Mammary epithelial cell (primary cell): ENCODE measurements at regions not wholly inside any gene's neighbourhood (a gene's known extent, or its start where the extent isn't known, plus 50 kb on each side); places are given as distances from the start of the nearest gene placed in this dataset.

ENCODE experiments used
- EZH2 ChIP-seq: IDR thresholded peaks from 2 replicates; pipeline ENCODE4 v1.6.1; 2012; ENCODE audit warnings: low read length, inconsistent platforms, borderline replicate concordance
- TF ChIP-seq, protein P1 (sequence below), 2 donors: IDR thresholded peaks in 1 of 2; conservative IDR thresholded peaks in 1 of 2; 2 replicates each; pipeline ENCODE4 v1.5.1; 2011 to 2012; ENCODE audit warnings: inconsistent platforms in 2 of 2, low read length in 2 of 2, mild to moderate bottlenecking in 2 of 2, control low read depth in 1 of 2, low read depth in 1 of 2; ENCODE audit not compliant: insufficient read depth in 1 of 2; ENCODE audit errors: extremely low read depth in 1 of 2

DNA sequence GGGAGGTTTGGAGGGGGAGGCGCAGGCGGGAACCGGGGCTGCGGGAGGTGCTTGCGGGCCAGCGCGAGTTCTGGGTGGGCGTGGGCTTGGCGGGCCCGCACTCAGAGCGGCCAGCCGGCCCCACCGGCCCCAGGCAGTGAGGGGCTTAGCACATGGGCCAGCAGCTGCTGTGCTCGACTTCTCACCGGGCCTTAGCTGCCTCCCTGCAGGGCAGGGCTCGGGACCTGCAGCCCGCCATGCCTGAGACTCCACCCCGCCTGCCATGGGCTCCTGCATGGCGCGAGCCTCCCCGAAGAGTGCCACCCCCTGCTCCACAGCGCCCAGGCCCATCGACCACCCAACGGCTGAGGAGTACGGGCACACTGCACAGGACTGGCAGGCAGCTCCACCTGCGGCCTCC lies 98.6 kb upstream of the IGF1R start:
- TF ChIP-seq, protein P1, sequence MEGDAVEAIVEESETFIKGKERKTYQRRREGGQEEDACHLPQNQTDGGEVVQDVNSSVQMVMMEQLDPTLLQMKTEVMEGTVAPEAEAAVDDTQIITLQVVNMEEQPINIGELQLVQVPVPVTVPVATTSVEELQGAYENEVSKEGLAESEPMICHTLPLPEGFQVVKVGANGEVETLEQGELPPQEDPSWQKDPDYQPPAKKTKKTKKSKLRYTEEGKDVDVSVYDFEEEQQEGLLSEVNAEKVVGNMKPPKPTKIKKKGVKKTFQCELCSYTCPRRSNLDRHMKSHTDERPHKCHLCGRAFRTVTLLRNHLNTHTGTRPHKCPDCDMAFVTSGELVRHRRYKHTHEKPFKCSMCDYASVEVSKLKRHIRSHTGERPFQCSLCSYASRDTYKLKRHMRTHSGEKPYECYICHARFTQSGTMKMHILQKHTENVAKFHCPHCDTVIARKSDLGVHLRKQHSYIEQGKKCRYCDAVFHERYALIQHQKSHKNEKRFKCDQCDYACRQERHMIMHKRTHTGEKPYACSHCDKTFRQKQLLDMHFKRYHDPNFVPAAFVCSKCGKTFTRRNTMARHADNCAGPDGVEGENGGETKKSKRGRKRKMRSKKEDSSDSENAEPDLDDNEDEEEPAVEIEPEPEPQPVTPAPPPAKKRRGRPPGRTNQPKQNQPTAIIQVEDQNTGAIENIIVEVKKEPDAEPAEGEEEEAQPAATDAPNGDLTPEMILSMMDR (conservative IDR thresholded peaks at IDR 0.05 in 1 of 2, IDR thresholded peaks at IDR 0.05 in 1 of 2; ENCODE audit: extremely low read depth in 1 of 2, insufficient read depth in 1 of 2, low read depth in 1 of 2, low read length in 2 of 2) = no peak
- TF ChIP-seq EZH2 = no peak
